Stimulated activated CD8-positive, alpha-beta memory T cell treated with anti-CD3 and anti-CD28 coated beads, Interleukin-4, amount 100 ng/mL, for 1 hour (primary cell): ENCODE measurements at regions not wholly inside any gene's neighbourhood (a gene's known extent, or its start where the extent isn't known, plus 50 kb on each side); places are given as distances from the start of the nearest gene placed in this dataset.

Experiments
- DNase-seq, 2 donors: peaks; one replicate each; pipeline ENCODE4 v3.0.0-alpha.2; 2020; ENCODE audit warnings: low read depth in 2 of 2, low spot score in 1 of 2

DNA sequence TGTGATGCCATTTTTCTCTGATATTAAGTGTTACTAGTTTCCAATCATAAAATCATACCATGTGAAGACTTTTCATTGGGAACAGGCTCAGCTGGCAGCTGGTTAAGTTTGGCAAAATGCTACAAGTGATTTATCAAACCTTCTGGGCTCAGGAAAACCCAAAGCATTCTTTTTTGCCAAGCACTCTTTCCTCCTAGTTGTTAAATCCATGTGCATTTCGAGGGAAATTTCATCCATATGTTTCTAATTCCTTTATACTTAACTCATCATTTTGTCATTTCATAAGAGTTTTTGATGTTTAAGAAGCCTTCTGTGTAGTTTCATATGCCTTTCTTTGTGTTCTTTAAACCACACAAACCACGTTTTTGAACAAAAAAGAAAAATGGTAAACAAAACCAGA is 217.6 kb upstream of the PDE10A start:
- DNase-seq: no peak

DNA sequence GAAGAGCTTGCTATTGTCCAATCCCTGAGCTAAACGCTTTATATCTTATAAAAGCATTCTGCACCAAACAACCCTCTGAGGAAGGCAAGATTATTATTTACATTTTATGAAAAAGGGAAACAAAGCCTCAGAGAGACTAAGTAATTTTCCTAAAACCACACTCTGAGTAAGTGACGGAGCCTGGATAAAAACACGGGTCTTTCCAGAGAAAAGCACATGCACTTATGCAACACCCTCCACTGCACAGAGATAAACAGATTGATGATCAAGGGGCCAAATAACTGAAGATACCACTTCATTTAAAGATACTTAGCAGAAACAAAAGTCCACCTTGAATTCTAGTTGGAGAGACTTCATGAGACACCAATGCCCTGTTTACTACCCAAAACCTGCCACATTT is 214.7 kb upstream of the PDE10A start:
- DNase-seq: no peak

DNA sequence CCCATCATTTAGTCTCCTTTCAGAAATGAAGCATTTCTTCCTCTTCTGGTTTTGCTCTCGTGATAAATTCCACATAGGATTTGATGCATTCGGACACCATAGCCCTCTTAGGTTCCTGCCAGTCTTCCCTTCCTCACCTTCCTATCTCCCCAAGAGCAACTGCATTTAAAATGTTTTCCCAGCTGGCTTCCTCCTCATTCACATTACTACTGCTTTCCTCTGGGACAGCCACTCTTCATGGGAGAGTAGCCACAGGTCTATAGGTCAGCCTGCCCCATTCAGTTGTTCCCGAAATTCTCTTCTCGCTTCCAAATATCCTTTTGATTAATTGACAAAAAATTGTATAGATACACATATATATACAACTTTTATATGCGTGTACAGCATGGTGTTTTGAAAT is 214.2 kb upstream of the PDE10A start:
- DNase-seq: no peak

DNA sequence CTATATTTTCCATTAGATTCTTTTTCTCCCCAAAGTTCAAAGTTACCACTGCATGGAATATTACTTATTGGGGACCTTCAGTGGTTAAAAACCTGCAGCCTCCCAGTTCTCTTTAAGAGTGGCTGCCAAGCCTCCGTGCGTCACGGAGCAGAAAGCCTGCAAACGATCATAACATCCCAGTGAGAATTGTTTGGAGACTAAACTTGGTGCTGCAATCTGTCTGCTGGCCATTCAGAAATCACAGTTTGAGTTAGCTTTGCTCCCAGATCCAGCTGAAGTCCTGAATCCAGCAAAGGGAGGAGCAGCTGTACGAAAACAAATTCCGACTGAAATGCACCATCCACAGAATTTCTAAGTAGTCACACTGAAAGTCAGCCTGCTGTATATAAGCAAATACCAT is 213.5 kb upstream of the PDE10A start:
- DNase-seq: no peak

DNA sequence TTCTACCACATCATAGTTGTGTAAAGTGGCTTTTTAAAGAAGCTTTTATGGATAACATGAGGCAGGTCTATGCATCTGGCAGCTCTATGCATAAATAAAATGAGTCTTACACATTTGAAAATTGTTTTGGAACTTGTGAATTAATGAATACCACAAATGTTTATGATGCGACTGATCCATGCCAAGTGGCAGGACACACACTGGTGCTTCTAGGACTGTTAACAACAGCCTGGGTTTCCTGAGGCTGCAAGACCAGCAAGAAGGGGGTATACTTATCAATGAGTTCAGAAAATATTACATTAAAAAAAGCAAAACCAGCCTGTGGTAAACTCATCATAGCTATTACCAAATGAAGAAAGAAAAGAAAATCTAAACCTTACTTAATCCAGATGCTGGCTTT is 212.9 kb upstream of the PDE10A start:
- DNase-seq: no peak

DNA sequence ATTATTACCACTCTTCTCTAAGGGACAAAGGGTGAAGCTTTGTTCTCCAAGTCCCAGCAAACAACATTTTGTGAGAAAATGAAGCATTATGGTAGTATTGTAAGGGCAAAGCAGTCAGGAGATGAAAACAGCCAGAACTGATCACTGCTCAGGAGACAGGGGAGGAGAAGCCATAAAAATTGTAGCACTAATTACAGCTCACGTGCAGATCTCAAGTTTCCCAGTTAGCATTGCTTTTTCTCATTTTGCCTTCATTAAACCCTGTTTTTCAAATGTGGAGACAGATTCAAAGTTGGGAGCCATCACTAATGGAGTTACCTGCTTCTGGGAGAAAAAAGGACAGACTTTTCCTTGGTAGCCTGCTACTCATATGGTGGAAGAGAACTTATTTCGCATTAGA is 210.9 kb upstream of the PDE10A start:
- DNase-seq: no peak

DNA sequence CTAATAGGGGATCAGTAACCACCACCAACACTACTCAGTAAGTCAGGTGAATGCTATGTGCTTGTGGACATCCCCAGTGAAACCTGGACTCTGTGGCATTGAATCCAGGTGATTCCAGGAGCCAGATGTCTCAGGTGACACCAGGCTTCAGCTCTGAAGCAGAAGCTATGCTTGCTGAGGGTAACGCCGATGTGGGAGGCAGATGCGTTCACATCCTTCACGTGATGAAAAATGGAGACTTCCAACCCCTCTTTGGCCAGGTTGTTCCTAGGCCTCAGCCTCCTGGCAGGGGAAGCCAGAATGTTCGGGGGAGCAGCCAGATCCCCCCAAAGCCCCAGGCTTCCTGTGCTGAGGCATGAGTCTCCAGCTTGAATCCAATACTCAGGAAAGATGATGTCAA is 209.8 kb upstream of the PDE10A start:
- no peak for DNase-seq

DNA sequence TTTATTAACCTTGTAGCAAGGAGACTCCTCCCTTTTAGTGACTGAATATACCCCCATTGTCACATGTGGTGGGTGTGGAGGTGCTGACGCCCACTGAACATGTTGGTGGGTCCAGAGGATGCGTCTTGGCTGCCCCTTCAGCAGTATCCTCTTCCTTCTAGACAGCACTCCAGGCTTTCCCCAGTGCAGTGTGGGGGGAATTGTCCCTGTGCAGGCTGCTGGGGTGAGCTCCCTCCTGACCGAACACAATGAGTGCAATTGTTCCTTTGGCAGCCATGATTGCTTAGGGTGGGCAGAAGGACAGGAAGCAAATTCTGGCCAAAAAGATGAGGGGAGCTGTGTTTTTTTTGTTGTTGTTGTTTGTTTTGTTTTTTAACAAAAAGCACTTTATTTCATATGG is 209.3 kb upstream of the PDE10A start:
- DNase-seq: no peak

DNA sequence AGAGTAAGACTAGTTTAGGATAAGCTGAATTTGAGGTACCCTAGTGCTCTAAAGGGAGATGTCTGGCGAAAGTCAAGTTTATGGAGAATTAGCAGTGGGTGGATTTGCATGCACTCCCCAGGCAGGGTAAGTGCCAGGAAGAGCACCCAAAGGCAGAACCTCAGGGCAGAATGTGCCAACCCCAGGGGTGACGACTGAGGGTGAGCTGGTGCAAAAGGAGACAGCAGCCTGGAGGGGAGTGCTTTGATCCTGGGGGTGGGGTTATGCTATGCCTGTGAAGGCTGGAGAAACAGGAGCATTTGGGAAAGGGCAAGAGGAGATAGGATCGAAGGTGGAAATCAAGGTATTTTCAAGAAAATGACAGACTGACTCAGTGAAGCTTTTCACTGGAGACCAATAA is 208.5 kb upstream of the PDE10A start:
- DNase-seq: no peak

DNA sequence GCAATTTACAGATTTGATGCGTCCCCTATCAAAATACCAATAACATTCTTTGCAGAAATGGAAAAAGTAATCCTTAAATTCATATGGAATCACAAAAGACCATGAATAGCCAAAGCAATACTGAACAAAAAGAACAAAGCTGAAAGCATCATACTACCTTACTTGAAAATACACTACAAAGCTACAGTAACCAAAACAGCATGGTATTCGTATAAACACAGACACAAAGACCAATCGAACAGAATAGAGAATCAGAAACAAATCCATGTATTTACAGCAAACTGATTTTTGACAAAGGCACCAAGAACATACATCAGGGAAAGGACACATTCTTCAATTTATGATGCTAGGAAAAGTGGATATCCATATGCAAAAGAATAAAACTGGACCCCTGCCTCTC is 206.5 kb upstream of the PDE10A start:
- DNase-seq: no peak

DNA sequence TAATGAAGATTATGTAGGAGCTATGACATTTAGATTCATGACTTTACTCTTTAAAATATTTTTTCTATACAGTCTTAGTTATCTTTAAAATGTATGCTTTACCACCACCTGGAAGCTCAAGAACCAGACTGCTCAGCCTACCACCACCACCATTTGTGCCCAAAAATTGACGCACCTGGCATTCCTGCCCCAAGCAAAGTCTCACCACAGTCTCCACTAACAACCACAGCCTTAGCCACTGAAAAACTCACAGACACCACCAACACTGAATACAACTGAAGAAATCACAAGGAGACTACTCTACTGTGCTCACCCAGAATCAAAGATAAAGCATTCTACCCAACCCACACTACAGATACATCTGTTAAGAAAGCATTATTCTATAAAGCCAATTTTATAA is 201.9 kb upstream of the PDE10A start:
- DNase-seq: no peak

DNA sequence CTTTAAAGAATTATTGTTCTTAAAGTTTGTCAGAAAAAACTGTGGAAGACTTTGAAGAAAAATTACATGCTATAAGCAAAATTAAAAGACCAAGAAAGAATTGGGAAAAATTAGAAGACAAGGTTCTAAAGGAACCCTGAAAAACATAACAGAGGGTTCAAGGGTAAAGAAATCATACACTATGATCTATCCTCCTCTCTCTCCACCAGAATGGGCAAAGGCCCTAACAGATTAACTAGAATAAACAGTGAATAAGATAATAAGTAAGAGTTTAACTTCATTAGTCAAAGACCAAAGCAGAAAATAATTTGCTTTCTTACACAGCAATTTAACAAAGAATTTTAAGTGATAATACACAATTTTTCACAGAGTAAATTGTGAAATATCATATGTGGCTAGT is 201.2 kb upstream of the PDE10A start:
- no peak for DNase-seq

DNA sequence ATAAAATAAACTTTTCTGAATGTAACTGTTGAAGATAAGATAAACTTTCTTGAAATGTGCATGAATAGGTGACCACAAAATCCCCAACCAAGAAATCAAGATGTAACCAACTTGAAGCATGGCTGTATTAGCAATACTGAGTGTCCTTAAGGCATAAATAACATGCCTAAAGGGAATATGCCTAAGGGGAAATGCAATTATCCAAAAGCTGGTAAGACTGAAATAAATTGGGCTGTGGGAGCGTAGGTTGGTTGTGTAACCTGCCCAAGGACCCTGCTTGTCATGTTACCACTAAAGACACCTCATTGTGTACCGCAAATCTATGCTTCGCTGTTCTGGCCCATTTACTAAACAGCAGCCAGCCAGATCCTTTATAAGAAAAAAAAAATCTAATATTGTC is 200.8 kb upstream of the PDE10A start:
- no peak for DNase-seq

DNA sequence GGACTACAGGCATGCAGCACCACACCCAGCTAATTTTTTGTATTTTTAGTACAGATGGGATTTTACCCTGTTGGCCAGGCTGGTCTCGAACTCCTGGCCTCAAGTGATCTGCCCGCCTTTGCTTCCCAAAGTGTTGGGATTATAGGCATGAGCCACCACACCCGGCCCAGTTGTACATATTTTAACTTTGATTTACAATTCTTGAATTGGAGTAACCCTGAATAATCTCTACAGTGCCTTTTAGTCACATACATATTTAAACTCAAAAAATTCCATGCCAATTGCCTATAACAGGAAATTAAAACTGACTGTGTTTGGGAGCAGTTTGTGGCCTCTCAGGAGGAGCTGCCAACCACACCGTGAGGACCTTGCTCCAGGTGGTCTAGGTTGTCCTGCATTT is 199.8 kb upstream of the PDE10A start:
- no peak for DNase-seq

DNA sequence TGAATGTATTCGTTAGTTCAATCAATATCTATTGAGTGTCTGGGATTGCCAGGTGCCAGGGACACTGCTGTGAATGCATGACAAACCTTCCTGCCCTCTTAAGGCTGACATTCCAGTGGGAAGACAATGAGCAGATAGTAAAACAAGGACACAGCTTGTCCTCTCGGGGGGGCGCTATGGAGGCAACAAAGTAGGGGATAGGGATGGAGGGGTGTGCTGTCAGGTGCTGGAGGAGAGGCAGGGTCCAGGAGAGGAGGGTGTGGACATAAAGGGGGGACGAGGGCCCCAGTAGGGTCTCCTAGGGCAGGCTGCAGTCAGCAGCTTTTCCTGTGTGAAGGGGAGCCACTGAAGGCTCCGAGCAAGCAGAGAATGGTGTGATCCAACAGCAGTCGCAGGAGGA is 198.2 kb upstream of the PDE10A start:
- no peak for DNase-seq

DNA sequence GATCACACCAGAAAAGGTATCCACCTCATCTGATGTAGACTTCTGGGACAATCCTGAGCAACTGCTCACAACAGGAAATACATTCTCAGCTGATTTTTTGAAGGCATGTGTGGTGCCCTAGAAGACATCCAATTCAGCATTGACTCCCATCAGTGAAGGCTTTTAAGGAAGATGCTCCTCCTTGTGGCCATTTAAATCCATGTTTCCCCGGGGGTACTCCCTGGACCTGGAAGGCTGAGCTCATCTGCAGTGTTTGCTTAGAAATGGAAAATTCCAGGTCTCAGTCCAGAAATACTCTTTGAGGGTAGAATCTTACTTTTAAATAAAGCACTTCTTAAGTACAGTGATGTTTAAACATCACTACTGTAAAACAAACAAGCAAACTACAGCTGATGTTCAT is 195.5 kb upstream of the PDE10A start:
- DNase-seq: no peak

DNA sequence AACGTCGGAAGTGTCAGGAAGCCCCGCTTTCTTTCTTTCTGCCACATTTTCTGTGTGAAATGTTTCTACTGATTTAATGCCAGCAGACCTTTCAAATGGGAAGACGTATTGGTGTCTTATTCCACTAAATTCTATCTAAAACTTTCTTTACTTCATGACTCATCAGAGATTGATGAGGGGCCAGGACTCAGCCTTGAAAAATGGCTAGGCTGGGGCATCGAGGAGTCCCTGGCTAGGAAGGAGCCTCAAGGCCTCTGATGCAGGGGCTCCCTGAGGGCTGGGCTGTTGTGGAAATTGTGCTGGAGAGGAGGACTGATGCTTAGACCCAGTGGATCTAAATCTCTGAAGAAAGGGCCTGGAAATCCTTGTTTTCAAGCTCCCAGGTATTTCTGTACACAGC is 192.8 kb upstream of the PDE10A start:
- DNase-seq: no peak

DNA sequence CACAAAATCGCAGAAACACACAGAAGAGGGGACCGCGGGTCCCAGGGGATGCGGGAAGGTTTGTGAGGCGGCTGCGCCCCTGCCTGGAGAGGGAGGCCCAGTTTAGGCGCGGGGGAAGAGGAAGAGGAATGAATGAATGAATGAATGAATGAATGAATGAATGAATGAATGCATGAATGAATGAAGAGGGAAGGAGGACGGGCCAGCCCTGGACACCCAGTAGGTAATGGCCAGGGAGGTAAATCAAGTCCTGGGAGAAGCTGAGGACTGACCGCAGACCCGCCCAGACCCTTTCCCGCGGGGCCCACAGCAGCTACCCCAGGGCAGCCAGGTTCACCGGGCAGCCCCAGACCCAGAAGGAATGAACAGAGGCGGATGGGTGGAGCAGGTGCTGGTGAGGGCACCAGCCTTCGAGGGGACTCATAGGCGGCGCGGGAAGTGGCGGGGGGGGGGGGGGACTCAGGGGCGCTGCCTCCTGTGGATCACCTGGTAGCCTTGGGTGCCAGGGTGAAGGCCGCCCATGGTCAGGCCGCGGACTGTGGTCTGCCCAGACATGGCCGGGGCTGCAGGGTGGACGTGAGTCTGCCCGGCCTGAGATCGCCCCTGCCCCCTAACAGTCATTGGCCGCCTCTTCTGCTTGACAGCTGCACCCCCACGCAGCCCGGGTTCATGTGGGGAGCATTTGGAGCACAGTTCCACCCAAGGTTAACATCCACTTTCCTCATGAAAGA is 192.0 kb upstream of the PDE10A start:
- DNase-seq: no peak

DNA sequence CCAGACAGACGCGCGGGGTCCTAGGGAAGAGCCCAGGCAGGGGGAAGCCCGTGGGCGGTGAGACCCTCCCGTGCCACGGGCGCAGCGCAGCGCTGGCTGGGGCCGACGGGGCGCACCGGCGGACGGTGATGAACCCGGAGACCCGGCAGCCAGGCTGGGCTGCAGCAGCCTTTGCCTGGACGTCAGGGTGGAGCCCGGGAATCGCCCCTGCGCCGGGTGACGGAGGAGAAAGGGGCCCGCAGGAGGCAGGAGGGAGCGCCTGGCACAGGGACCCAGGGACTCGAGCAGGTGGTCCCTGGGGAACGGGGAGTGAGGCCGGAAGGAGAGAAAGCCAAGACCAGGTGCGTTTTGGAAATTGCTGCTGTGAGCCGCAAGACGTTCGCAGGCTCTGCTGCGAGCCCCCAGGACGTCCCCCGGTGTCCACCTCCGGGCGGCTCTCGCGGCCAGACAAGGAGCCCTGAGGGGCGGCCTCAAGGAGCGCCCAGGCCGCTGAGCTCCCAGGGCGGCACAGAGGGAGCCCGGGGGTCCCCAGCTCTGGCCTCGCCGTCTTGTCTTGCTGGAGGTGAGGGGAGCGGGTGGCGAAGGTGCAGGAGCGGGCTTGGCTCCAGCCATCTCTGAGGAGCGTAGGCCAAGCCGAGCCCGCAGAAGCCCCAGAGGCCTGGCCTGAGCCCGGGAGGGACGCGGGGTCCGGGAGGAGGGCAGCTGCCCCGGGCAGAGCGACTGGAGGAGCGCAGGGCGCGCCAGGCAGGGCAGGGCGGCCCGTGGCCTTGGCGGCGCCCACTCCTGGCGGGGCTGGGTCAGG is 191.2 kb upstream of the PDE10A start:
- DNase-seq: no peak

DNA sequence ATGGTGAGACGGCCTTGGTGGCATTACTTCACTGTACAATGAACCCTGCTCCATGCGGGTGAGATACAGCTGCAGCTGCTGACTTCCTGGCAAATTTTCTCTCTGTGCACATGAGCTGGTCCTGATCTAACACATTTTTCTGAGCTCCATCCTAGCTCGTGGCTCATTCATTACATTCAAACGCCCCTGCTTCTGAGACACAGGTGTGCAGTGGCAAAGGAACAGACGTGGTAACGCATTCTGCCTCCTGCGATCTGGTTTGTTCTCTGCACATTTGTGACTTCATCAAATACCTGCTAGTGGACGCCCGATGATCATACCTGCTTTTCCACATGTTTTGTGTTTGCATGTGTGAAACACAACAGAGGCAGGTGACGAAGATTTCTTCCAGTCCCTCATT is 189.6 kb upstream of the PDE10A start:
- no peak for DNase-seq

DNA sequence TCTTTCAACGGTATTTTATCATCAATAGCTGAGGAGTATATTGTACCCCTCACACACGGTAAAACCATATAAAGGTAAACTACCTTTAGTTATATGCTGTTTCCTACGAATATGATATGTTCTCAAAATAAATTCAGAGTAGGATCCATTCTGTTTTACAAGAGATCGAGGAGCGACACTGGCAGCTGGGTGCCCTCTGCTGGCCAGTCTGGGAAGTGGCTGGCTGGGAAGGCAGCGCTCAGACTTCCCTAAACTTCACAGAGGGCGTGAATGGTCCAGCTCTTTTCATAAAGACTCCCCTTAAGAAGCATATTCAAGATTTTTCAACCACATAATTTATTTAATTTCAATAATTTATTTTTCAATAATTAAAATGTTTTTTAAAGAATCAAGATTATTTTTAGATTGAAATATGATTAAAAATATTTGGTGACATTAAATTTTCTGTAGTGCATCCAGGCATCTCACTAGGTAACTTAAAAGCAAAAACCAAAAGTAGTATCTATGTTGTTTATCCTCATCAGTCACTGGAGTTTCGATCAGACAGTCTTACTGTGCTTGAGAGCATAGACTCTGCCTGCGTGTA is 187.5 kb upstream of the PDE10A start:
- peak; percentile 11 to 18 for DNase-seq
